LNCAP (cell line): ENCODE measurements at regions not wholly inside any gene's neighbourhood (a gene's known extent, or its start where the extent isn't known, plus 50 kb on each side); places are given as distances from the start of the nearest gene placed in this dataset.

Source experiments
- CTCF ChIP-seq: fragments of 450-650 bp; IDR thresholded peaks from 2 replicates; pipeline ENCODE4 v1.5.1; 2017; ENCODE audit warnings: mild to moderate bottlenecking

- TF ChIP-seq CTCF: no peak
These were observed 212.9 kb upstream of the SFSWAP start for GRCh38 chr12:131497966-131498365.

GRCh38 chr12:131499160-131499863, 211.6 kb upstream of the SFSWAP start:
- TF ChIP-seq CTCF: no peak

- TF ChIP-seq CTCF: no peak
These were observed 211.1 kb upstream of the SFSWAP start for GRCh38 chr12:131499864-131500190.

GRCh38 chr12:131500564-131500963, 210.3 kb upstream of the SFSWAP start:
- no peak for TF ChIP-seq CTCF

- TF ChIP-seq CTCF: no peak
These were observed 205.3 kb upstream of the SFSWAP start for GRCh38 chr12:131505561-131505960.

GRCh38 chr12:131506426-131506825, 204.5 kb upstream of the SFSWAP start:
- TF ChIP-seq CTCF: no peak

- no peak for TF ChIP-seq CTCF
These were observed 203.8 kb upstream of the SFSWAP start for GRCh38 chr12:131507094-131507493.

GRCh38 chr12:131507881-131508280, 203.0 kb upstream of the SFSWAP start:
- no peak for TF ChIP-seq CTCF
